Astrocyte (in vitro differentiated cells and primary cell): ENCODE measurements at regions not wholly inside any gene's neighbourhood (a gene's known extent, or its start where the extent isn't known, plus 50 kb on each side); places are given as distances from the start of the nearest gene placed in this dataset.

Experiments
- EZH2 ChIP-seq: IDR thresholded peaks from 2 replicates; pipeline ENCODE4 v1.6.1; 2012; ENCODE audit warnings: mild to moderate bottlenecking, low read length, inconsistent platforms; ENCODE audit not compliant: insufficient read depth
- TF ChIP-seq, protein P1 (sequence below): IDR thresholded peaks from 2 replicates; pipeline ENCODE4 v1.5.1; 2011; ENCODE audit warnings: low read depth, mild to moderate bottlenecking, inconsistent platforms, low read length, moderate library complexity; ENCODE audit not compliant: insufficient read depth

DNA sequence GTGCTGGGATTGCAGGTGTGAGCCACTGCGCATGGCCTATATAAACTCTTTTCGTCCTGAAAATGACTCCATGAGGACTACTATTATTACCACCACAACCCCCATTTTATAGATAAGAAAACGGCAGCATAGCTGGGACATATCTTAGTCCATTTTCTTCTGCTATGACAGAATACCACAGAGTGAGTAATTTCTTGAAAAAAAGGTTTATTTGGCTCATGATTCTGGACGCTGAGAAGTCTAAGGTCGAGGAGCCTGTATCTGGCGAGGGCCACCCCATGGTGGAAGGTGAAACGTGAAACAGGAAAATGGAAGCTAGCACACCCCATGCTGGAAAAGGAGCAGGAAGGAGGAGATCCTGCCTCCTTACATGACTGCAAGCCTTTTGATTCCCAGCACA lies 68.9 kb downstream of the SMIM20 start:
- TF ChIP-seq, protein P1, sequence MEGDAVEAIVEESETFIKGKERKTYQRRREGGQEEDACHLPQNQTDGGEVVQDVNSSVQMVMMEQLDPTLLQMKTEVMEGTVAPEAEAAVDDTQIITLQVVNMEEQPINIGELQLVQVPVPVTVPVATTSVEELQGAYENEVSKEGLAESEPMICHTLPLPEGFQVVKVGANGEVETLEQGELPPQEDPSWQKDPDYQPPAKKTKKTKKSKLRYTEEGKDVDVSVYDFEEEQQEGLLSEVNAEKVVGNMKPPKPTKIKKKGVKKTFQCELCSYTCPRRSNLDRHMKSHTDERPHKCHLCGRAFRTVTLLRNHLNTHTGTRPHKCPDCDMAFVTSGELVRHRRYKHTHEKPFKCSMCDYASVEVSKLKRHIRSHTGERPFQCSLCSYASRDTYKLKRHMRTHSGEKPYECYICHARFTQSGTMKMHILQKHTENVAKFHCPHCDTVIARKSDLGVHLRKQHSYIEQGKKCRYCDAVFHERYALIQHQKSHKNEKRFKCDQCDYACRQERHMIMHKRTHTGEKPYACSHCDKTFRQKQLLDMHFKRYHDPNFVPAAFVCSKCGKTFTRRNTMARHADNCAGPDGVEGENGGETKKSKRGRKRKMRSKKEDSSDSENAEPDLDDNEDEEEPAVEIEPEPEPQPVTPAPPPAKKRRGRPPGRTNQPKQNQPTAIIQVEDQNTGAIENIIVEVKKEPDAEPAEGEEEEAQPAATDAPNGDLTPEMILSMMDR: no peak
- TF ChIP-seq EZH2: no peak
